HG02642 (cell line): ENCODE measurements at regions not wholly inside any gene's neighbourhood (a gene's known extent, or its start where the extent isn't known, plus 50 kb on each side); places are given as distances from the start of the nearest gene placed in this dataset.
"Not testable (repeated sequence)": the region's sequence is repeated elsewhere in the genome, so short reads cannot be mapped to it uniquely, and the experiment has no call there.

Experiments
- ATAC-seq: cut with Tn5 transposase; IDR thresholded peaks from one replicate; pipeline ENCODE4 v1.9.1; 2021; ENCODE audit warnings: mild to moderate bottlenecking; ENCODE audit not compliant: unreplicated experiment, poor library complexity

DNA sequence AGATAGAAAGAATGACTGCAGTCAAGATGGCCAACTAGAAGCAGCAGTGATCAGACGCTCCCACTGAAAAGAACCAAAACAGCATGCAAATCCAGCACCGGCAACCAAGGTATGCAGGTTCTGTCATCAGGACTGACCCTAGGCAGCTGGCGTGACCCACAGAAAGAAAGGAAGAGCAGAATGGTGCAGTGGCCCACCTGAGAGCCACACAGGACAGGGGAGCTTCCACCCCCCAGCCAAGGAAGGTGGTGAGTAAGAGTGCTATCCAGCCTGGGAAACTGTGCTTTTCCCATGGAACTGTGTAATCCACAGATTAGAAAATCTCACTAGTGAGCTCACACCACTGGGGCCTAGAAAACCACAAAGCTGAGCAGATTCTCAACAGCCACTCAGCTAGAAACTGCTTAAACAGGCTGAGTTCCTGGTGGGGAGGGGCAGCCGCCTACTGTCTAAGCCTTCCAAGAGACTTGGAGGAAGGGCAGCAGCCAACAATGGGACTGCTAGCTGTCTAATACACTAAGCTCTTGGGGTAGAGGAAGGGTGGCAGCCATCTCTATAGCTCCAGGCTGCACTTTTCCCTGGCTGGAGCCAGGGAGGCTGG lies 127.9 kb downstream of the EVA1A start:
- peak; percentile 86 for ATAC-seq

GRCh38 chr2:75431763-75432162 lies 129.0 kb downstream of the EVA1A start:
- peak; percentile 70 for ATAC-seq

- ATAC-seq: no peak
These were observed 129.5 kb downstream of the EVA1A start for GRCh38 chr2:75431276-75431675.

- ATAC-seq: not testable (repeated sequence)
These were observed 130.3 kb downstream of the EVA1A start for GRCh38 chr2:75430449-75430848.

DNA sequence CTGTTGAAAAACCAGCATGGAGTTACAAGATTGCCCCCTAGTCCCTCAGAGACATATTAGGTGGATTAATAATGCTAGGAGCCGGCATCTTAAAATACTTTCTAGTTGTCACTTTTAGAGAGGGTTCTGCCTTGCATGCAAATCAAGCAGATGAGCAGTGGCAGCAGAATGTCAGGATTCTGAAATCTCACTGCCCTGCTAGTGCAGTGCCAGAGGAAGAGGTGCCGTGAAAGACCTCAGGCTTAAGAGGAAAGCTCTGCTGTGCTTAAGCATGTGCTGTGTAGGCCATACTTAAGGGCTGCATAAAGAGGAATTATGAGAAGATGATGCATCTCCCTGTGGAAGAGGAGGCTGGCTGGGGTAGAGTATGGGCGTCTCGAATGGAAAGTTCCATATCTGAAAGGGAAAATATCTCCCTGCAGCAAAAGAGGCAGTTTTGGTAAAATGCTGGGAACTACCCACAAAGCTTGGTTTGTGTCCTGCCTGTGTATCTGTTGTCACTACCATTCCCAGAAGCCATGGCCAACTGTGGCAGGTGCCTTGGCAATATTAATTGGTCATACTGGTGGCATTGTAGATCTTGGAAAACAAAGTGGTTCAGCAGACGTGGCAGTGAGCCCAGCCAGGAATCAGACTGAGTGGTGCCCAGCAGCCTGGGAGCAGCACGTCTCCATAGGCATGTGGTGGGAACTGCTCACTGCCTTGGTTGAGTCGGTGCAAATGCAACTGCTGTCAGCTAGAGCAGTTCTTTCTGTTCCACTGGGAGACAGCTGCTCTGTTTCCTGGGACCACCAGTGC lies 131.9 kb downstream of the EVA1A start:
- ATAC-seq: no peak

DNA sequence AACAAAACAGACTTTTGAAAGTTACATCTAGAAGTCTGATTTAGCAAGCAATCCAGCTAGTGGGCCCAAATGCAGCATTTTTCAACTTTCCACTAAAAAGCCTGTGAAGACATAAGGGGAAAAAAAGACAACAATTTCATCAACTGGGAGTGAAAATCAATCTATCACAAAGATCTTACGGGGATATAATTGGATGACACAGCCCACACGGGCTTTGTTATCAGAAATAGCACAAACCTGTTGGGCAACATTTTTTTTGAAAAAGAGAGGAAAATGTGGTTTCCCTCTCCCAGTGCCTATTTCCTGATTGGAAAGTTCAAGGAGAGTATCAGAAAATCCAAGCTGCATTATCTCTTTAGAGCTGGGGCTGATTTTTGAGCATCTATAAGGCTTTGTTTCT lies 132.7 kb downstream of the EVA1A start:
- no peak for ATAC-seq

DNA sequence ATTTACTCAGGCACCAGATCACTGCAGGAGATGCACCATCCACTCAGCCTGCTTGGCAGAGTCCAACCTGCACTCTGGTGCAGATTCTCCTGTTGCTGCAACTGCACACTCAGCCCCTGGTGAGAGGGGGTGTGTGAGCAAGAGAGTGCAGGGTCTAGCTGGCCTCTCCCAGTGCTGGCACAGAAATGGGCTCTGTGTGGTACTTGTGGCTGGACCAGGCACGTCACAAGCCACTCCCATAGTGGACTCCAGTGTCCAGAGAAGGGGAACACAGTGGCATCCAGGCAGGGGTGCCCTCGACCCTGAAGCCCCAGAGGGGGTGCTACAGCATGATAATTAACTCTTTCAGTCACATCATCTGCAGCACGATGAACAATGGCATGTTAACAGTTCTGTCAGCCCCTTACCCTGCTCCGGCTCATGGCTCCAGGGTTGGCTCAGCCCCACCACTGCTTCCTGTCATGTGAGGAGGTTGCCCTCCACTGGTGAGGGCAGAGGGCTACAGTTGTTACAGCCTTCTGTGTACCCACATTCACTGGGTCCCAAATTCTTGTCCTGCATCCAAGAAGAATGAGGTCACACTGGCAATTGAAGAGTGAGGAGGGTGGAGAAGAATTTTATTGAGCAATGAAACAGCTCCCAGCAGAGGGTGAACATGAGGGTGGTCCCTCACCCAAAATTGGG lies 135.7 kb downstream of the EVA1A start:
- ATAC-seq: no peak

GRCh38 chr2:75421986-75422385 lies 138.8 kb downstream of the EVA1A start:
- ATAC-seq: no peak

DNA sequence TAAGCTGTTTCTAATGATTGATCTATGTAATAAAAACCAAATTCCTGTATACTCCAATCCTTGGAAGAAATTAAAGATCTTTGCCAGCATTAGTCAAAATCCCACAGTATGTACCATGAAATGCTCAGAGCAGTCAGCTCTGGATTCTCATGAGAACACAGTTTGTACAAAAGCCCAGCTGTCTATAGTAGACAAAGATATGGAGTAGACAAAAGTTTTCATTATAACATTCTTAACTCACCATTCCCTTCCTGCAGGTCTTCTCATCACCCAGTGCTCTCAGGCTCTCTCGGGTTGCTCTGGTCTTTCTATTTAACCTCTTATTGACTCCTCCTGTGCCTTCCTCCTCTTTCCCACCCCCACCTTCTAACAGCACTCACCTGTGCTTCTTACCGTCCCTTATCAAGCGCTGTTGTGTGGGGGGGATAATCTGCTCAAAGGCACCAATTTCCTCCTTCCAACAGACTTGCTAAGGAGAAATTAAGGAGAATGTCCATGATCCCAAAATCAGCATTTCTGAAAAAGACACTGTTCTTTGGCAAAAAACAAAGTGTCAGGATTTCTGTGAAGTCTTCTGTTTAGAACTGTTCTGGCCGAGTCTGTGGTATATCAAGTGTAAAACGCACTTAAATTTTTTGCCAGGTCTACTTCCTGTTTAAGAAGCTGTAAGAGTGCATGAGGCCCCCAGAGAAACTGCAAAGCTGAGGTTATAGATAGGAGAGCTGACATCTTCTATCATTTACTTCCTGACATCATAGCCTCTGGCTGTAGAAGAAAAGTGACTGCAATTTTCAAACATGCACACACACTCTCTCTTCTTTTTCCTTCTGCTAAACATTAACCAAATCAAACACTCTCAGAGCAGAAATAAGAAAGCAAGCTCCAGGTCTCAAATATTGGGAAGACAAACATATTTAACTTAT lies 144.1 kb downstream of the EVA1A start:
- peak; percentile 69 for ATAC-seq

DNA sequence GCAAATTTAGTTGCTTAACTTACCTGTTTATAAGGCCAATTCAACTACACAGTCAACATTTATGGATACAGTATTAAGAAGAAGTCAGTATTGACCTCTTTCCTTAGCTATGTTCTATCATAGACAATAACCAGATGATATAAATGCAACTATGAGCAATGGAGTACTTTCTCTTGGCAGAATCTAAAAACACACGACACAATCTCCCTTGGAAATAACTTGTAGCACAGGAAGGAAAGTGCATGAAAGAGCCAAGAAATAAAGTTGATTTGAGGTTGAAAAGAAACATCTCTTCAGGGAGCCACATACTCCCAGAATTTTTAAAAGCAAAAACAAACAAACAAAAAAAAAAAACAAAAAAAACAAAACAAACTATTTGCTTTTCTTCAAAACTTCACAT lies 145.0 kb downstream of the EVA1A start:
- ATAC-seq: no peak

DNA sequence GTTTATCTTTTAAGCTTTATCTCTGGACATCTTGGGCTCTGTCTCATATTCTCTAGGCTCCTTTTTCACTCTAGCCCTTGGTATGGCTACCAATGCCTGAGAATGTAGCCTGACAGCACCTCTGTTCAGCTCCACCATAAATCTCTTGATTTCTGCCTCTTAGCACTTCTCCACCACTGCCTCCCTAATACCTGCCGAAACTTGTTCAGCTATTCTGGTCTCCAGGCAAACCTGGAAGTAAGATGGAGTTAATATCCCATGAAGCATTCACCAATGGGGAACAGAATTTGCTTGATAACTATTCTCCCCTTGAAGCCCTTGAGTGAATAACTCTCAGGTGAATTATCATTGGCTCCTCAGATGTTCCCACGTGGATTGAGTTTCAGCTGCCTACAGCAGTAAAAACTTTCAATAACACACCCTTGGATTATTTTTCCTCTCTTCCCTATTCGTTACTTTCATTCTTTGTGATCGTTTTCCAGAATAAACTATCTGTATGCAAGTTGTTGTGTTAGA lies 145.6 kb downstream of the EVA1A start:
- no peak for ATAC-seq

DNA sequence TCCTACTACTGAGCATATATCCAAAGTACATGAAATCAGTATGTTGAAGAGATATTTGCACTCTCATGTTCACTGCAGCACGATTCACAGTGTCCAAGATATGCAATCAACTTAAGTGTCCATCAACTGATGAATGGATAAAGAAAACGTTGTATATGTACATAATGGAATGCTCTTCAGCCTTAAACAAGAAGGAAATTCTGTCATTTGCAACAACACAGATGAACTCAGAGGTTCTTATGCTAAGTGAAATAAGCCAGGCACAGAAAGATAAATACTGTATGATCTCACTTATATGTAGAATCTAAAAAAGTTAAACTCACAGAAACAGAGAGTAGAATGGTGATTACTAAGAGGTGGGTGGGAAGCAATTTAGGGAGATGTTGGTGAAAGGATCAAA lies 149.2 kb downstream of the EVA1A start:
- ATAC-seq: no peak

- no peak for ATAC-seq
These were observed 150.0 kb downstream of the EVA1A start for GRCh38 chr2:75410702-75411101.

DNA sequence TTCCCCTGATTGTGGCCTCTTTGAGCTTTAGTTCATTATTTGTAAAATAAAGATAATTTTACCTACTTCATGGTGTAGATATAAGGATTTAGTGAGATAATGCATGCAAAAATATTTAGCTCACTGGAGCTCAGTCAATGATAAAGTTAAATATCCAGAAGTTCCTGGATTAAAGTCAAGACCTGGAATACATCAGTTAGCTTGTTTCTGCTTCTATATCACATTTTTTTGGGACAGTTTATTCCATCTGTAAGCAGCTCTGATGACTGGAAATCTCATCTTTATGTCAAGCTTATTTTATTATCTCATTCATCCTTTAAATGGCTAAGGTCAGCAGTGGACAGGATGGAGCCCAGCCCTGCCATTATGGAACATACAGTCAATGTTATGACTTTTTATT lies 152.0 kb downstream of the EVA1A start:
- no peak for ATAC-seq

GRCh38 chr2:75407038-75407530 lies 153.7 kb downstream of the EVA1A start:
- ATAC-seq: no peak

DNA sequence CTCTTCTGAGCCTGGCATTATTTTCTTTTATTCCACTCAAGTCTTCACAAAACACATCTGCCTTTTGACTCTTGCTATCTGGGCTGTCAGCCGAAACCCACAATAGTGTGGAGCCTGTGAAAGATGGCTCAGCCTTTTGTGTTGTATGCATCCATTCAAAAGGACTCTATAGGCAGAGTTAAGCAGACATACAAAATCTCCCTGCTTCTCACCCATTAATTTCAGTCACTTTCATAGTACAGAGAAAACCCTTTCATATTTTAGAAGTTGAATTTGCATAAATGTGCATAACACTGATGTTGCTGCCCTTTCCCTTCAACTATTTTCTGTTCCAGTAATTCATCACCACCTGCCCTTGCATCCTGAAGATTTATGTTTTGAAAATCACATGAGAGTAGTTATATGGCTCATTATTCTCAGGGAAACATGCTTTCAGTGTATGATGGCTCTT lies 154.6 kb downstream of the EVA1A start:
- ATAC-seq: no peak

- ATAC-seq: no peak
These were observed 155.7 kb downstream of the EVA1A start for GRCh38 chr2:75405000-75405399.

DNA sequence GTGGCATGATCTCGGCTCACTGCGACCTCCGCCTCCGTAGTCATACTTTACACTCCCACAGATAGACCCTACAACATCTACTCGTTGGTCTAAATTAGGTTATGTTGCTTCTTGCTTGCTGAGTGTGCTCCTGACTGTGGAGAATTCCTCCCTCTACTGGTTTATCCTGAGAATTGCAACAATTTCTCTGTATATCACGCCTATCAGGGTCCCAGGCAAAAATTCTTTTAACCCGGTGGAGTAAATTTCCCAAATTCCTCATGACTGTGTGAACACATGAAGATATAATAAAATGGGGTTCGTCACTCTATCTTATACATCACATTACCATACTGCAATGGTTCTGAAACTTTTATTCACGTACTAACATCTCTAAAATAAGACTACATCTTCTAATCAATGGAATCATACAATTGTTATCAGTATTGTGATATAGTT lies 156.7 kb downstream of the EVA1A start:
- ATAC-seq: peak; percentile 88

- no peak for ATAC-seq
These were observed 164.4 kb downstream of the EVA1A start for GRCh38 chr2:75396314-75396713.

DNA sequence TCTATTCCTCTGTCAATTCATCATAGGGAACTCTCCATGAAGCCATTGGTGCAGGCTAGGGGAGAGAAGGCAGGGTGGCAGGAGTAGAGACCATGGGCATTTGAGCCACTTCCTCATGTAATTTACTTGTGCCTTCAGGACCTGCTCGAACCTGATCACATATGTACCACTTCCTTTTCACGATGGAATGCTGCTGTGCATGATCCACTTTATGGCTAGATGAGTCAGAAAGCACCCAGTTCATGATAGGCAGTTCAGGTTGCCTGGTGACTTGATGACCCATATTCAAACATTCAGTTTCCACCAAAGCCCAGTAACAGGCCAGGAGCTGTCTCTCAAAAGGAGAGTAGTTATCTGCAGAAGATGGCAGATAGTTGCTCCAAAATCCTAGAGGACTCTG lies 166.0 kb downstream of the EVA1A start:
- ATAC-seq: not testable (repeated sequence)
